Nephron progenitor cell (in vitro differentiated cells): ENCODE measurements at regions not wholly inside any gene's neighbourhood (a gene's known extent, or its start where the extent isn't known, plus 50 kb on each side); places are given as distances from the start of the nearest gene placed in this dataset.

Experiments
- DNase-seq: peaks from one replicate; pipeline ENCODE4 v3.0.0; 2021
- H3K27ac Mint-ChIP-seq: 2 replicates; pipeline ENCODE4 v1.8.0; 2021; ENCODE audit warnings: mild to moderate bottlenecking, moderate library complexity, mixed read lengths
- H3K27me3 Mint-ChIP-seq: 2 replicates; pipeline ENCODE4 v1.8.0; 2021; ENCODE audit warnings: mild to moderate bottlenecking, low read depth, mixed read lengths; ENCODE audit not compliant: poor library complexity
- H3K36me3 Mint-ChIP-seq: 2 replicates; pipeline ENCODE4 v1.8.0; 2021; ENCODE audit warnings: low read depth, mixed read lengths
- H3K4me1 Mint-ChIP-seq: 2 replicates; pipeline ENCODE4 v1.8.0; 2021; ENCODE audit warnings: mixed read lengths
- H3K4me3 Mint-ChIP-seq: 2 replicates; pipeline ENCODE4 v1.8.0; 2021; ENCODE audit warnings: mild to moderate bottlenecking, moderate library complexity, mixed read lengths
- H3K9me3 Mint-ChIP-seq: 2 replicates; pipeline ENCODE4 v1.8.0; 2021; ENCODE audit warnings: mild to moderate bottlenecking, moderate library complexity, mixed read lengths
- CTCF ChIP-seq: fragments of 200-600 bp; sonication (generic); IDR thresholded peaks from 2 replicates; pipeline ENCODE4 v1.5.0; 2021; ENCODE audit warnings: antibody characterized with exemption

DNA sequence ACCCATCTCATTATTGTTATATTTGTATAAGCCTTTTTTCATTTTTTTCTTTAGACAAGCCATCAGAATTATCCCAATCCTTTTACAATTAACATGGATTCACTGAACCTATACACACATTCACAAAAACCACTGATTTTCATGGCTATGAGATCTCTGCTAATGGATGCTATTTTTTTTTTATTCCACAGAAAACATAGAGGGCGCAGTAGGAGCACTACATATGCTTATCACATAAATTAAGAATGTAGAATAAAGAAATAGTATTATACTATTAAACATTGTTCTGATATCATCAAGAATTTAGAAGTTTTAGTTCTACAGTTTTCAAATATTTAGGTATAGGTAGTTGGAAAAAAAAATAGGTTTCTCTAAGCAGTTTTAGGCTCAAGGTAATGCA lies 1477.4 kb downstream of the ARAP2 start:
- Mint-ChIP-seq H3K36me3 (no peaks in the 10 kb centered on the region), H3K27me3 (peaks cover 2% of the 10 kb centered on the region), H3K9me3 (no peaks in the 10 kb centered on the region), H3K4me3 (no peak overlapping the region), H3K27ac (no peak overlapping the region), H3K4me1 (peaks cover 6% of the 10 kb centered on the region)
- no peak for TF ChIP-seq CTCF
- no peak for DNase-seq

GRCh38 chr4:34767407-34767806 lies 1476.9 kb downstream of the ARAP2 start:
- no peaks in the 10 kb centered on the region for H3K36me3 Mint-ChIP-seq
- H3K9me3 Mint-ChIP-seq = no peaks in the 10 kb centered on the region
- peaks cover 2% of the 10 kb centered on the region for H3K27me3 Mint-ChIP-seq
- H3K27ac Mint-ChIP-seq = no peak overlapping the region
- no peak for DNase-seq
- H3K4me3 Mint-ChIP-seq = no peak overlapping the region
- no peak for TF ChIP-seq CTCF
- H3K4me1 Mint-ChIP-seq = peaks cover 6% of the 10 kb centered on the region

DNA sequence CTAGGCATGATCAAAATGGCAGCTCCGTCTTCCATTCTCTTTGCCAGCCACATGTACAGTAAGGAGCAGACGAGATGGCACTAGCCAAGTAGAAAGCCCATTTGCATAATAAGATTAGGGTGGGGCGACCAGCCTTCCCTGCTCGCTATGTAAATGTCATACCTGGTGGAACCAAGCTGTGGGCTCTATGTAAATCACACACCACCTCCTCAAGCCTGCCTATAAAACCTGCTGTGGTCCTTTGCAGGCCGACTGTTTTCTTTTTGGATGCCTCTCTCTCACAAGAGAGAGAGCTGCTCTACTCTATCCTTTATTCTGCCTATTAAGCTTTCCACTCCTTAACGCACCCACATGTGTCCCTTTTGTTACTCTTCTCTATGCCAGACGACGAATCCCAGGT lies 1472.7 kb downstream of the ARAP2 start:
- Mint-ChIP-seq H3K27ac (no peak overlapping the region), H3K36me3 (no peaks in the 10 kb centered on the region), H3K27me3 (peaks cover 2% of the 10 kb centered on the region), H3K4me1 (no peaks in the 10 kb centered on the region), H3K4me3 (no peak overlapping the region), H3K9me3 (no peaks in the 10 kb centered on the region)
- TF ChIP-seq CTCF = no peak
- DNase-seq = no peak

DNA sequence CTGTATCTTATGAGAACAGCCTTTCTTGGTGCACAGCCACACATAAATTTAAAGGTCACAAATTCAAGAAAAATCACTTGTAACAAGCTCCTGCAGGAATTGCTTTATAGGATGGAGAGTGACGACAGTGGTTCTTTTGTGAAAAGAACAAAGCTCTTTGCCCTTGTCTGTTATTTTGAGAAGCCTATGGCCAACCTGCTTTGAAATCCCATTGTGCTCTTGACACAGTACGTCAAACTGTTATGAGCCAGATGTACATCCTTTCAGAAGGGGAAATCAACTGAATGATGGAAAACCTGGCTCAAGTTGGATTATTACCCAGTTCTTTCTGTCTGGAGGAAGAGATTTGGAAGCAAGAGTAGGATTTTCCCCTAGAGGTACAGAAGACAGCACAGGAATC lies 1454.2 kb downstream of the ARAP2 start:
- no peak overlapping the region for H3K27ac Mint-ChIP-seq
- no peaks in the 10 kb centered on the region for H3K9me3 Mint-ChIP-seq
- no peaks in the 10 kb centered on the region for H3K27me3 Mint-ChIP-seq
- H3K4me1 Mint-ChIP-seq = no peaks in the 10 kb centered on the region
- H3K4me3 Mint-ChIP-seq = no peak overlapping the region
- H3K36me3 Mint-ChIP-seq = no peaks in the 10 kb centered on the region
- no peak for DNase-seq
- no peak for TF ChIP-seq CTCF

GRCh38 chr4:34791209-34791608 lies 1453.1 kb downstream of the ARAP2 start:
- TF ChIP-seq CTCF = no peak
- H3K27ac Mint-ChIP-seq = no peak overlapping the region
- DNase-seq = no peak
- no peaks in the 10 kb centered on the region for H3K9me3 Mint-ChIP-seq
- H3K27me3 Mint-ChIP-seq = no peaks in the 10 kb centered on the region
- H3K36me3 Mint-ChIP-seq = no peaks in the 10 kb centered on the region
- no peaks in the 10 kb centered on the region for H3K4me1 Mint-ChIP-seq
- H3K4me3 Mint-ChIP-seq = no peak overlapping the region

DNA sequence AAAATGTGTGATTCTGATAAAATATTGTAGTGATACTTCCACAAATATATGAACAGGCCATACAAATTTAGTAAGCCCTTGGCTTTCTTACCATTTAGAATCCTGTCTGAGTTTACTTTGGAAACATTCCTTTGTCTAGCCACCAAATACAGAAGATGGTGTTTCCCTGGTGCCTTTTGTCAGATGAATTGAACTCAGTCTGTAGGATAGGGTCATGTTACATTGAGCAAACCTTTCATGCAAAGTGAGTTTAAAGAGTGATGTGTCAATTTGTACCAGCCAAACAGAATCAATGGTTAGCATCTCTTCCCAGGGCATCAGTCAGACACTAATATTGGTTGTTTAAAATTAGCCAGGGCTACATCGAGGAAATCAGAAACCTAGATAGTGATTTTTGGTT lies 1443.4 kb downstream of the ARAP2 start:
- no peak overlapping the region for H3K4me3 Mint-ChIP-seq
- H3K27me3 Mint-ChIP-seq = no peaks in the 10 kb centered on the region
- H3K9me3 Mint-ChIP-seq = no peaks in the 10 kb centered on the region
- no peak overlapping the region for H3K27ac Mint-ChIP-seq
- no peaks in the 10 kb centered on the region for H3K4me1 Mint-ChIP-seq
- TF ChIP-seq CTCF = no peak
- H3K36me3 Mint-ChIP-seq = no peaks in the 10 kb centered on the region
- no peak for DNase-seq
